ENCODE measurements at regions not wholly inside any gene's neighbourhood (a gene's known extent, or its start where the extent isn't known, plus 50 kb on each side); places are given as distances from the start of the nearest gene placed in this dataset.

GRCh38 chr11:70547386-70547785 lies 149.1 kb downstream of the CTTN start:
- TF ChIP-seq CTCF (IDR thresholded peaks at IDR 0.05) (no peak), EZH2 (IDR thresholded peaks at IDR 0.05) (no peak), EZH2phosphoT487 (IDR thresholded peaks at IDR 0.05) (no peak)

All from neural progenitor cell (in vitro differentiated cells).